ENCODE measurements at regions not wholly inside any gene's neighbourhood (a gene's known extent, or its start where the extent isn't known, plus 50 kb on each side); places are given as distances from the start of the nearest gene placed in this dataset.

- TF ChIP-seq POLR2A (IDR thresholded peaks at IDR 0.05) = no peak
- no peak for TF ChIP-seq CTCF (IDR thresholded peaks at IDR 0.05)
Measured at GRCh38 chr6:14997507-14997906, 248.4 kb upstream of the JARID2 start.
